Activated CD8-positive, alpha-beta memory T cell treated with anti-CD3 and anti-CD28 coated beads for 1 hour (primary cell): ENCODE measurements at regions not wholly inside any gene's neighbourhood (a gene's known extent, or its start where the extent isn't known, plus 50 kb on each side); places are given as distances from the start of the nearest gene placed in this dataset.

Source experiments
- DNase-seq, 2 donors: peaks; one replicate each; pipeline ENCODE4 v3.0.0-alpha.2; 2020; ENCODE audit warnings: low read depth in 1 of 2; ENCODE audit errors: extremely low read depth in 1 of 2

DNA sequence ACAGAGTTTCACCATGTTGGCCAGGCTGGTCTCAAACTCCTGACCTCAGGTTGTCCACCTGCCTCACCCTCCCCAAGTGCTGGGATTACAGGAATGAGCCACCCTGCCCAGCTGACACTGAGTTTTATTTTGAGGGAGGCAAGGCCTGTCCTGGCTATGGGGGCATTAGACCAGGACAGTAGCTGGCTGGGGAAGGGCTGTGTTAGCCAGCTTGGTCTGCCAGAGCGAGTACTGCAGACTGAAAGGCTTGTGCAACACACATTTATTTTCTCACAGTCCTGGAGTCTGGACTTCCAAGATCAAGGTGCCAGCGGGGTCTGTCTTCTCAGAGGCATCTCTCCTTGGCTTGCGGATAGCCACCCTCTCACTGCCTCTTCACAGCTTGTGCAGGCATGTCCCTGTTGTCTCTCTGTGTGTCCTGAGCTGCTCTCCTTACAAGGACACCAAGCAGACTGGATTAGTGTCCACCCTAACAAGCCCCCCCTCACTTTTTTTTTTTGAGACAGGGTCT lies 59.4 kb upstream of the HAAO start:
- no peak for DNase-seq

DNA sequence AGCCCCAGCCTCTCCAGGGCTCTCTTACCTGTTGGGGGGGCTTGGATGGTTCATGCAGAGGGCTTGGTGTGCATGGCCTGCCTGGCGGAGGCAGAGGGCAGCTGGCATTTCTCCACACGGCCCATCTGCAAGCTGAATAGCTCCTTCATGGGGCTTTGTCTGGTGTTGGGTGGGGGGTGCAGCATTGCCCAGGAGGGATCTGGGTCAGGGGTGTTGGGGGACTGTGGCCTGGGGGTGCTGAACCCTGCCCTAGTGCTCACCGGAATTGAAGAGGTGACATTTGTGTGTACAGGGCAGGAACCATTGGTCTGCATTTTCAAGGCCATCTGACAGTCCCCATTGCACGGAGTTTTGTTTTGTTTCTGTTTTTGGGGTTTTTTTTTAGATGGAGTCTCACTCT lies 58.8 kb upstream of the HAAO start:
- no peak for DNase-seq

DNA sequence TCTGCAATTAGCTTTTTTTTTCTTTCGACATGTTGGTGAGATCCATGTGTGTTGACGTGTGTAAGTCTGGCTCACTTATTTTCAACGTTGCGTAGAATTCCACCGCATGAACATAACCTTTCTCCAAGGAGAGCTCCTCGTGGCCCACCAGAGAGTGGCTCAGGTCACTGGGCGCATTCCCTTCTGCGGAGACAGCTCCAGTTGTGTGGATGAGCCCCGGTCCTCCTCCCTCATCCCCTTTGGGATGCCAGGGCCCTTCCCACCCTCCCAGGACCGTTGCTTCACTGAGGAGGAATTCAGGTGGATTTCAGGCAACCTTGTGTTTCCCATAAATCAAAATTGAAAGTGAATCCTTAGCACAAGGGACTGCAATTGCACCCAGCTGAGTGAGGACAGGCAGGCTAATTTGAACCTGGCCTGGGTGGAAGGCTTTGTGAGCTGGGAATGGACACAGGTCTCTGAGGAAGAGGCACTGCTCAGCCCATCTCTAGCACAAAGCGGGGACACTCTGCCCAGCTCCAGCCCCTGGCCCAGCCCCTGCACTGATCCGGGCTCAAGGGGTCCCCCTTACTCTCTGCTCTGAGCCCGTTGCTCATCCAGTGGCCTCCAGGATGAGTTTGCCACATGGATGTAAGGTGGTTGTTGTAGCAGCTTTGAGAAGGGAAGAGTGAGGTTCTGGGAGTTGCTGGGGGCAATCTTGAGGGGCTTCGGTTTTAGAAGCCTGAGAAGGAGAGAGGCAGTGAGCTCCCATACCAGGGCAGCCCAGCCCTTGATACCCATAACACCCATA lies 57.8 kb upstream of the HAAO start:
- no peak for DNase-seq

DNA sequence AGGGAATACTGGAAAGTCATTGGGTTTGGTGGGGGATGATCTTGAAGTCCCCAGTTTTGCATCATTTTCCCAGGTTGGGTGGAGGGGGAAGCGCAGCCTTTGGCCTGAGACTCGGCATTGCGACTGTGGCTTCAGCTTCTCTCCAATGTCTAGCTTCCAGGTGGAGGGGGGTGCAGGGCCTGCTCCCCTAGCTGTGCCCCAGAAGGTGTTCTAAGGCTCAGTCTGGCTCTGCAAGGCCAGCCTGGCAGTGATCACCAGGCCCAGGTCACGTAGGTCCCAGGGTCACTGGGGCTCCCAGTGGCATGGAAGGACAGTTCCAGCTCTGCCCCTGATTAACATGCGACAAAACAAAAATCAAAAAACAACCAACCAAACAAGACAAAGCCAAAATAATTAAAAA lies 56.9 kb upstream of the HAAO start:
- no peak for DNase-seq

GRCh38 chr2:42848726-42849290 lies 56.4 kb upstream of the HAAO start:
- no peak for DNase-seq

- no peak for DNase-seq
Observed at GRCh38 chr2:42848265-42848664, 55.9 kb upstream of the HAAO start.

GRCh38 chr2:42847596-42848151 lies 55.3 kb upstream of the HAAO start:
- no peak for DNase-seq

GRCh38 chr2:42846932-42847595 lies 54.7 kb upstream of the HAAO start:
- no peak for DNase-seq

DNA sequence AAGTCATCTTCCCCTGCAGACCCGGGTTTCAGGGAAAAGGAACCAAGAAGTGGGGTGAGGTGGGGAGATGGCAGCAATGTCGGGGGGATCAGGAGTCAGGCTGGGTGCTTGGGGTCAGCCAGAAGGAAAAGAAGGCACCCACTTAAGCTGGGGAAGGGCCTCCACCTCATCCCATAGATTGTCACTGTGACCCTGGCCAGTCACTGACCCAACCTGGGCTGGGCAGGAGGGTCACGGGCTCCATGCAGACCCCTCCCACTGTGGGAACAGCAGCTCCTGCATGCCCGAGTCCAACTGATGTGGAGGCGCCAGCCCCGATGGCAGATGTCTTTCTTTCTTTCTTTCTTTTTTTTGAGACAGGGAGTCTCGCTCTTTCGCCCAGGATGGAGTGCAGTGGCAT lies 53.6 kb upstream of the HAAO start:
- no peak for DNase-seq

DNA sequence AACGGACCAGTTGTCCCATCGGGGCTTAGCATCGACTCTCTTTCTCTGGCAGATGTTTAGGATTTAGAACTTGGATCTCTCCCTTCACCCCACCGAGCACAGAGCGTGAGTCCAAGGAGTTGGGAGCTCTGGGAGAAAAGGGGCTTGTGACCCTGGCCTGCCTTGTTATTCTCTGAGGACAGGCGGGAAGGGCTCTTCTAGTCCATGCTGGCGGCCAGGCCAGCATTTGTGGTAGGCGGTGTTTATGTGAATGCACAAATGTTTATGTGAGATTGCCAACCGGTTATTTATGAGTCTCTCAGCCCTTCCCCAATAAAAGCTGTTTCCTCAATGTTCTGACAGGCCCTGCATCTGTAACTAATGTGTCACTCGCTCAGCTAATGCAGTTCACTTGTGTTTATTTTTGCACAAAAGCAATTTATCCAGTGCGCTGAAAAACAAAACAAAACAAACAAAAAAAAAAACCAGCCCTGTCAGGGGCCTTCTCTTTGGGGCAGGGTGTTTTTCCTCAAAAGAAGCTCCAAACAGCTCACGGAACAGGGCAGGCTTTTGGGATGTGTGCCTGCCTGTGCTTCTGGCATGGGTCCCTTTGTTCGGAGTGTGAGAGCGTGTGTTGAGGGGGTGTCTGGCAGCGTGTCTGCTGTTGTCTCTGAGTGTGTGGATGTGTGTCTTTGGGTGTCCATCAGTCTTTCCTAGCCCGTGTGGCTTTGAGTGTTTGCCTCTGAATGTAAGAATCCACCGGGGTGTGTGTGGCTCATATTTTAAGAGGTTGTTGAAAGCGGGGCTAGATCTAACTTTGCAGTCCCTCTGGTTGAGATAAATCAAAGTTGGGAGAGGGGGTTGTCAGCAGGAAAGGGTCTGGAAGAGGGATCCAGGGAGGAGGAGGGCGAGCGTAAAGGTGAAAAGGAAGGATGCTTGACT lies 52.8 kb upstream of the HAAO start:
- DNase-seq: no peak

GRCh38 chr2:42844366-42844765 lies 52.0 kb upstream of the HAAO start:
- DNase-seq: no peak

DNA sequence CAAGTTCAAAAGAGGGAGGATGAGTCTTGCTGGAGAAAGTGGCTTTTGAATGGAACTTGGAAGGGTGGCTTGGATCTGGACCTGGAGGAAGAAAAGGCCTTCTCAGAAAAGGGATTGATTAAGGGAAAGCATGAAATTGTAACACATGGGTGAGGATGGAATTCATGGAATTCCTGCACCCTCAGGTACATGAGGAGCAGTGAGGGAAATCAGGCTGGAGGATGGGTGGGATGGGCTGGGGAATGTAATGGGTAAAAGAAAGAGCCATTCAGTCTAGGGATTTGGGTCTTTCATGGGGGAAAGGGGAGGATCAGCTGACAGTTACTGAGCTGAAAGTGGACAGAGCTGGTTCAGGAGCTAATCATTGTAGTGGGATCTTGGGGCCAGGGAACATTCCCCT lies 51.2 kb upstream of the HAAO start:
- DNase-seq: no peak

DNA sequence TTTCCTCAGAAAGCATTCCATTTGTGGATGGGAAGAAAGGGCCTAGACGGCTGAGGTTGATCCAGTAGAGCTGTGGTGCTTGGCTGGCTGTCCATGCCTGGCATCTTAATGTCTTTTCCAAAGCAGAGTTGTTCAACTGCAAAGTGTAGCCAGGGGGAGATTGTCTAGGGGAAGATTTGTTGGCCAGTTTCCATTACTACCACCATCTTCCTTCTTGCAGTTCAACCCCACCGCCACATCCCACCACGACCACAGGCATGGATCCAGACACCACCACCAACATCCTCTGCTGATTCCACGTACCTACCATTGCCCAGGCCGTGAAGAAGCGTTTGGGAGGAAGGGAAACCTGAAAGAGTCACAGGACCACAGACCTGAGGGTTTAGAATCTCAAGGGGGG lies 50.7 kb upstream of the HAAO start:
- no peak for DNase-seq

DNA sequence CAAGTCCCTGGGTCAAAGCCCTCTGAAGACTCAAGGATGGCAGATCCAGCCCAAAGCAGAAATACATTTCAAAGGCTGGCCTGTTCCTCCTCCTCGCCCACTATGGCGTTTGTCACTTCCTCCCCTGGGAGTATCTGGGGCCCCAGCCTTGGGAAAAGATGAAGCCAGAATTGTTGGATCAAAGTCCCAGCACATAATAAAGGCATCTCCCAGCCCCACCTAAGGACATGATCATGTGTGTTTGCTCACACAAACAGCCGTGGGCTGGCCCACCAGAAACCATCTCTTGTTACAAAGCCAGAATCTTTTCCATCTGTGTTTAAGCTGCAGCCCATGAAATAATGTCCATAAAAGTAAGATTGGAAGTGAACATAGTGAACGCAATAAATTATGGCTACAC lies 50.1 kb upstream of the HAAO start:
- no peak for DNase-seq
